ENCODE measurements at regions not wholly inside any gene's neighbourhood (a gene's known extent, or its start where the extent isn't known, plus 50 kb on each side); places are given as distances from the start of the nearest gene placed in this dataset.

DNA sequence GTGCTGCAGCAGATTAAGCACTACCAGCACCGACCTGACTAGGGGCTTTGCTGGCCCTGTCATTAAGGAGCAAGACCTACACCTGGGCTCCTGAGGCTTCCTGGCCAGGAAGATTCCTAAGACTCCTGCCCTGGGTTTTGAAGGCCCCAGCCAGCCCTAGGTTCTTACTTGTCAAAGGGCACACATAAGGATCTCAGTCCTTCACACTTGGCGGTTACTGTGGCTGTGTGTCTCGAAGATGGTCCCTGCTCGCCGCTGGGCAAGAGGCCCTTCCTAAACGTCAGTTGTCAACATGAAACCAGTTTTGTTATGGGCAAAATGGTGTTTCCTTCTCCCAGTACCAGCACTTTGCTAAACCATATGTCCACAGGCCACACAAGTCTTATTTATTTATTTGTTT is 470.6 kb downstream of the TOX3 start:
- Histone ChIP-seq H3K4me1 (no peaks in the 10 kb centered on the region), H3K4me3 (no peak overlapping the region), H3K36me3 (no peaks in the 10 kb centered on the region), H3K27ac (no peak overlapping the region), H3K27me3 (no peaks in the 10 kb centered on the region), H3K9me3 (no peaks in the 10 kb centered on the region)
- DNase-seq (ENCODE audit: extremely low spot score in 2 of 2) = no peak
- TF ChIP-seq POLR2AphosphoS5 (IDR thresholded peaks at IDR 0.05; ENCODE audit: insufficient read depth in 1 of 2, low read depth in 1 of 2) = no peak
- TF ChIP-seq POLR2A (IDR thresholded peaks at IDR 0.05) = no peak
- intact Hi-C loops (cut with DNase I) = no loop called here

DNA sequence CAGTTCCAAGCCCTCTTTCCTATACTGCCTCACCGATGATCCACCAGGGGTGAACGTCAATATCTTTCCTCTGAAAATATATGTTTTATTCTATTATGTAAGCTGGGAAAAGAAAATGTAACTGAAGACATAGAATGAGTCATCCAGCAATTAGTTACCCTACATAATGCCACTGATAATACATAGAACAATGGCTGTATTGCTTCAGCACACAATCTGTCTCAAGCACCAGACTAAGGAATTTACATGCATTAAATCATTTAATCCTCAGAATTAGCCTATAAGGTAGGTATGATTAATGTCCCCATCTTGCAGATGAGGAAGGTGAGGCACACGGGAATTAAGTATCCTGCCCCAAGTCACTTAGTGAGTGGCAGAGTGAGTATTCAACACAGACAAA is 472.8 kb downstream of the TOX3 start:
- Histone ChIP-seq H3K27ac (no peak overlapping the region), H3K27me3 (no peaks in the 10 kb centered on the region), H3K9me3 (no peaks in the 10 kb centered on the region), H3K36me3 (no peaks in the 10 kb centered on the region), H3K4me1 (no peaks in the 10 kb centered on the region), H3K4me3 (no peak overlapping the region)
- no peak for DNase-seq (ENCODE audit: extremely low spot score in 2 of 2)
- TF ChIP-seq POLR2AphosphoS5 (IDR thresholded peaks at IDR 0.05; ENCODE audit: insufficient read depth in 1 of 2, low read depth in 1 of 2) = no peak
- TF ChIP-seq POLR2A (IDR thresholded peaks at IDR 0.05) = no peak
- TF ChIP-seq, protein P1, sequence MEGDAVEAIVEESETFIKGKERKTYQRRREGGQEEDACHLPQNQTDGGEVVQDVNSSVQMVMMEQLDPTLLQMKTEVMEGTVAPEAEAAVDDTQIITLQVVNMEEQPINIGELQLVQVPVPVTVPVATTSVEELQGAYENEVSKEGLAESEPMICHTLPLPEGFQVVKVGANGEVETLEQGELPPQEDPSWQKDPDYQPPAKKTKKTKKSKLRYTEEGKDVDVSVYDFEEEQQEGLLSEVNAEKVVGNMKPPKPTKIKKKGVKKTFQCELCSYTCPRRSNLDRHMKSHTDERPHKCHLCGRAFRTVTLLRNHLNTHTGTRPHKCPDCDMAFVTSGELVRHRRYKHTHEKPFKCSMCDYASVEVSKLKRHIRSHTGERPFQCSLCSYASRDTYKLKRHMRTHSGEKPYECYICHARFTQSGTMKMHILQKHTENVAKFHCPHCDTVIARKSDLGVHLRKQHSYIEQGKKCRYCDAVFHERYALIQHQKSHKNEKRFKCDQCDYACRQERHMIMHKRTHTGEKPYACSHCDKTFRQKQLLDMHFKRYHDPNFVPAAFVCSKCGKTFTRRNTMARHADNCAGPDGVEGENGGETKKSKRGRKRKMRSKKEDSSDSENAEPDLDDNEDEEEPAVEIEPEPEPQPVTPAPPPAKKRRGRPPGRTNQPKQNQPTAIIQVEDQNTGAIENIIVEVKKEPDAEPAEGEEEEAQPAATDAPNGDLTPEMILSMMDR (IDR thresholded peaks at IDR 0.05) = no peak
- intact Hi-C loops (cut with DNase I) = no loop called here

DNA sequence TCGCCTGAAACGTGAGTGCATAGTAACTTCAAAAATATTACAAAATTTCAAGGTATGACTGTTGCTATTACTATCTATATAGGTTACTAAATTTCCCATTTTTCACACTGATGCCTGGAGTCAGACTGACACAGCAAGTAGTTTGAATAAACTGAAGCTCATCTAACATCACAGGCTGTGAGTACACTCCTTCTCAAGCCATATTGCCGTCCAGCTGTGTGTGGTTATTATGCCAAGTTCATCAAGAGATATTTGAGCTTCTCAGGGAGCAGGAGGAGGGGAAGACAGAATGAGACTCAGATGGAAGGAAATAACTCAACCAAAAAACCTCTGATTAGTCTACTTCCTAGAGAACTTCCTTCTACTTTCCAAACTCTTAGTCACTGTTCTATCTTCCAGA is 473.9 kb downstream of the TOX3 start:
- H3K4me1 ChIP-seq = no peaks in the 10 kb centered on the region
- DNase-seq (ENCODE audit: extremely low spot score in 2 of 2) = no peak
- H3K27ac ChIP-seq = no peak overlapping the region
- H3K9me3 ChIP-seq = no peaks in the 10 kb centered on the region
- H3K27me3 ChIP-seq = no peaks in the 10 kb centered on the region
- no peak overlapping the region for H3K4me3 ChIP-seq
- H3K36me3 ChIP-seq = no peaks in the 10 kb centered on the region
- intact Hi-C loops (cut with DNase I) = no loop called here
- no peak for TF ChIP-seq POLR2A (IDR thresholded peaks at IDR 0.05)
- TF ChIP-seq, protein P1 (IDR thresholded peaks at IDR 0.05) = no peak
- TF ChIP-seq POLR2AphosphoS5 (IDR thresholded peaks at IDR 0.05; ENCODE audit: insufficient read depth in 1 of 2, low read depth in 1 of 2) = no peak

DNA sequence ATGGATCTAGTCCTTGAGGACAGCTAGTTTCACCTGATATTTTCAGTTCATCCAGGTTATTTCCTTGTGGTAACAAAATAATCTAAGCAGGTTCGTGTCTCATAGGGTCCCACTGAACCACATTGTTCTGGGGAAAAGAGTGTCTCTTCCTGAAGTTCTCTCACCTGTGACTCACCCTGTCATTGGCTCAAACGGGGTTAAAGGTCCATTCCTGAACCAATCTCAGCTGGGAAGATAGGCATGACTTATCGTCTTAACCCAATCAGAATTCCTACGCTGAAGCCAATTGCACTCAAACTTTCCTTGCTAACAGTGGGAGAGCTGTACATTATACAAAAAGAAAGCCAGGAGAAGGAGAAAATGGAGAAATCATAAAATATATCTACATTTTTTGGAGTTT is 475.8 kb downstream of the TOX3 start:
- Histone ChIP-seq H3K27me3 (no peaks in the 10 kb centered on the region), H3K36me3 (no peaks in the 10 kb centered on the region), H3K4me1 (no peaks in the 10 kb centered on the region), H3K9me3 (no peaks in the 10 kb centered on the region), H3K27ac (no peak overlapping the region), H3K4me3 (no peak overlapping the region)
- intact Hi-C loops (cut with DNase I) = no loop called here
- TF ChIP-seq POLR2AphosphoS5 (IDR thresholded peaks at IDR 0.05; ENCODE audit: insufficient read depth in 1 of 2, low read depth in 1 of 2) = no peak
- TF ChIP-seq, protein P1 (IDR thresholded peaks at IDR 0.05) = no peak
- TF ChIP-seq POLR2A (IDR thresholded peaks at IDR 0.05) = no peak
- no peak for DNase-seq (ENCODE audit: extremely low spot score in 2 of 2)

DNA sequence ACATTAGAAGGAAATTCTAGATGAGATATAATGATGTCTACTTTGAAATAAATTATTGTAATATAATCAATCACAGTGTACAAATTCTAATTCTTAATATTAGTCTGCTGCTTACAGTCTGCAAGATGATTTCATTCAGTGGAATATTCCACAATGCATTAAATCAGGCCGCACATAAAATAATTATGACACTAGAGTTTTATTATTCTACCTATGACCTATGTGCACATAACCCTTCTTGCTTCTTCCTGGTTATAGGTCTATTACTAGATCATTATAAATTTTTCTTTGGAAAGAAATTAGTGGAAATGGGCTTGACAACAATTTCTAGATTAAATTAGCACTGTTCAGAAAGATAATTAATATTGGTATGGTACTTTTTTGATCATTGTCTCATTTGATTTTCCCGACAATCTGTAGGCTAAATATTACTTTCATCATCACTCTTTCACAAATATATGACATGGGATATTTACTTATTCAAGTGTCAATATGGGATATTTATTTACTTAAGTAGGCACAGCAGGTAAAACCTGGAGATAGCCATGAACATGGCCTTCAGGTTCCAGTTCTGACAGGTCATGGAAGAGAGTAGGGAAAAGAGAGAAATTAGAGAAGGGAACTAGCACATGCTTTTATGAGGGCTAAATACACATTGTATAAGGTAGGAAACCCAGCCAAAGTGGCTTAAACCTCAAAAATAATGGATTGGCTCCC is 476.4 kb downstream of the TOX3 start:
- intact Hi-C loops (cut with DNase I) = no loop called here
- no peak overlapping the region for H3K27ac ChIP-seq
- TF ChIP-seq, protein P1 (IDR thresholded peaks at IDR 0.05) = no peak
- TF ChIP-seq POLR2A (IDR thresholded peaks at IDR 0.05) = no peak
- no peak for TF ChIP-seq POLR2AphosphoS5 (IDR thresholded peaks at IDR 0.05; ENCODE audit: insufficient read depth in 1 of 2, low read depth in 1 of 2)
- H3K4me1 ChIP-seq = no peaks in the 10 kb centered on the region
- no peak overlapping the region for H3K4me3 ChIP-seq
- no peaks in the 10 kb centered on the region for H3K9me3 ChIP-seq
- no peaks in the 10 kb centered on the region for H3K36me3 ChIP-seq
- no peaks in the 10 kb centered on the region for H3K27me3 ChIP-seq
- no peak for DNase-seq (ENCODE audit: extremely low spot score in 2 of 2)

Measured in vagina (tissue), 2 donors.